A172 (cell line): ENCODE measurements at regions not wholly inside any gene's neighbourhood (a gene's known extent, or its start where the extent isn't known, plus 50 kb on each side); places are given as distances from the start of the nearest gene placed in this dataset.

Experiments used
- DNase-seq: peaks from one replicate; pipeline ENCODE4 v3.0.0-alpha.2; 2015; ENCODE audit warnings: low spot score

DNA sequence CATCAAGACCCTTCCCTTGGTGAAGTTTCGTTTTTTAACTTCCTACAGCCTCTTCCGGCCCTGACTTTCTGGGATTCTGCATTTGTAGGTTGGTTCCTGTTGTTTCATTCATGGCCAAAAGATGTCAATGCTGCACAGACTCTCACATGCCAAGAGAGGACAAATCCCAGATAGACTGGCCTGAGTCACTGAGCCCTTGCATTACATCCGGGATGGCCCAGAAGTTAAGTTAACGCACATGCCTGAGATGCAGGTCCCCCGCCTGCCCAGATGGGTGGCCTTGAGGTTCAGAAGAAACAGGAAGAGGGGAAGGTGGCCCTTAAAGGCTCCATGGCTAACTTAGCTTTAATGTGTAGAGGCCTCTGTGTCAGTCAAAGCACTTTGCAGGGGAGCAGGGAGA lies 51.6 kb upstream of the SRGAP3 start:
- no peak for DNase-seq

DNA sequence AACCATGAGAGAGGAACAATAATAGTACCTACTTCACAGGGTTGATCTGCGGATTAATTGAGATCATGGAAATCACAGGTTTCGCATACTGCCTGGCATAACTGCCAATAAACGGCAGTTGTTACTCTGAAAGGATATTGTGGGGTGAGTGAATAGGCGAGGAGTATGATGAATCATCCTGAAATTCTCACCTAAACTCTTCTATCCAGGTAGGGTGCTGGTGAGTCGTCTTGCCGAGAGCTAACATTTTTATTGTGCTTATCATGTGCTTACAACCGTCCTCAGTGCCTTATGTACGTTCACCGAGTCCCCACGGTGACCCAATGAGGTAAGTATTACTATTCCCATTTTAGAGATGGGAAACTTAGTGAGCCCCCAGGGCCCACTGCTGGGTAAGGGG lies 52.4 kb upstream of the SRGAP3 start:
- no peak for DNase-seq

DNA sequence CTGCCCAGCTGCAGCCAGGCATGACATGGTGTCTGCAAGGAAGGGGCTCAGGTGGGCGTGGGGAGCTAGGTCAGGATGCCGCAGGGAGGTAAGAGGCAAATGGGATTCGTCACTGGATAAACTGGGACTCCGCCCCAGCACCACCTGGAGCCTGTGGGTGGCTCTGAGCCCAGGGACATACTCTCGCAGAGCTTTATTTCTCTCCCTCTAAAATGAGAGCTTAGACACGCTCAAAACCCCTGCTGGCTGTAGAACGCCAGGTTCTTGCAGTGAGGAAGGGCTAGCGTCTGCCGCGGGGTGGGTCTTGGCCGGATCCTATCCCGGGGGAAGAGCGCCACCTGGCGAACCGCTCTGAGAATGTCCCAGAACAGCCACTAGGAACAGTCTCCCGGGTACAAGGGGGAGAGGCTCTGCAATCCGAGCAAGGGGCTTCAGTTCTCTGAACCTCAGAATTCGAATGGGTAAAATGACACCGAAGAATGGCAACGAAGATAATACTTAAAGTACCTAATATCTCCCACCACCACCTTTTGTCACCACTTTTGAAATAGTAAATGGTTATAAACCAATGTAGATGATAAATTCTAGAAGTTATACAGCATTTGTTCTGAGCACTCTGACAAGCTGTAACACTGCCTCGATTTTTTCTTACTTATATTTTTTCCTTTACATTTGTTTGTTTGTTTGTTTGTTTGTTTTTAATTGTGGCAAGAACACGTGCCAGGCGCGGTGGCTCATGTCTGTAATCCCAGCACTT lies 53.2 kb upstream of the SRGAP3 start:
- DNase-seq: peak; percentile 65

DNA sequence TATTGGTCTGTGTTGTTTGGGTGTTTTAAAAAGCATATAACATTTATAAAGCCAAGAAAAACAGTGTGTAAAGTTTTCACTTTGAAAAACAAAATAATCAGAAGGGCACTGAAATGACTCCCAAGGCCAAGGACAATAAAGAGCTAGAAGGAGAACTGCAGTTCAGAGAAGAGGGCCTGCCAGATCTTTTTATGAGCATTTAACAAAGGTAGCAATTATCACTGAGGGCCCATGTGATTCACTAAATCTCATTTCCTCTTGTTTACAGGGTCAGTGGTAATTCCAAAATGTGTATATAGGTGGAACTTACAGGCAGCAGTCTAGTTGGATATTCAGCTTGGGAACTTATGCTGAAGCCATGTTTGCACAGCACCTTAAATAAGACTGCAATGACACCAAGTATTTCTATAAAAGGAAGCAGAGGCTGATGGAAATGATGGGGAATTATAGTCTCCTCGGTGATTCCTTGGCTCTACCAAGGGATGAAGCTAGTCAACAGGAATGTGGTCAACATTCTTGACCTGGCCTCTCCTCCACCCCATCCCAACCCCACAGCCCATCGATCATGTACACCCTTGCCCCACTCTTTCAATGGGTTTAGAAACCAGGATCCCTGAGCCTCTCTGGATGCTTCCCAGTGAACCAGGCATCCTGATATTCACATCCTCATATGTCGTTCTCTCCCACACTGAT lies 54.4 kb upstream of the THUMPD3 start:
- peak; percentile 29 for DNase-seq

DNA sequence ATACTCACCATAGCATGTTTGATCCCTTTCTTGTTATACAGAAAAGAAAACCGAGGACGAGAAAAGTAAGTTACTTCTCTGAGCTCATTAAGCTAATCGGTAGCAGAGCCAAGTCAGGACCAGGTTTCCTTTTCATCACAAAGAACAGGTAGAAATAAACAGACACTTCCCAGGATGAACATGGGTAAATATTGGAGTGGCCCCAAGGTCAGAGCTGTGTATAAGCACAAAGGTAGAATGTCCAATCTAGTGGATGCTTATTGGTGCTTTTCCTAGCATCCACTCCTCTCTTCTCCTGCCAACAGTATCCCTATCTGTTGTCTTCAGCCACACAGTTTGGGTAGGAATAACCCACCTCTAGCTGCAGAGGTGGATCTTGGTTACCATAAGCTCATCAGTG lies 52.8 kb upstream of the THUMPD3 start:
- no peak for DNase-seq

DNA sequence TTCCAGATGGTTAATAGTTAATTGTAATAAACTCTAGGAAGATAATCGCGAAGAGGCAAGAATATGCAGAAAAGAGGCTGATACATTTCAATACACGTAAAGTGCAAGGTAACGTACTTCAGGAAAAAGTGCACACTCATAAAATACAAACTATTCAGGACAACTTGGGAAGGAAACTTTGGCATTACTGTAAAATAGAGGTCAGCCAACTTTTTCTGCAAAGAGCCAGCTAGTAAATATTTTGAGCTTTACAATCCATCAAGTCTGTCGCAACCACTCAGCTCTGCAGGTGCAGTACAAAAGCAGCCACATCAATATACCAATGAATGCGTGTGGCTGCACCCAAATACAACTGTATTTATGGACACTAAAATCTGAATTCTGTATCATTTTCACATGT lies 51.6 kb upstream of the THUMPD3 start:
- no peak for DNase-seq
